ENCODE measurements at regions not wholly inside any gene's neighbourhood (a gene's known extent, or its start where the extent isn't known, plus 50 kb on each side); places are given as distances from the start of the nearest gene placed in this dataset.

DNA sequence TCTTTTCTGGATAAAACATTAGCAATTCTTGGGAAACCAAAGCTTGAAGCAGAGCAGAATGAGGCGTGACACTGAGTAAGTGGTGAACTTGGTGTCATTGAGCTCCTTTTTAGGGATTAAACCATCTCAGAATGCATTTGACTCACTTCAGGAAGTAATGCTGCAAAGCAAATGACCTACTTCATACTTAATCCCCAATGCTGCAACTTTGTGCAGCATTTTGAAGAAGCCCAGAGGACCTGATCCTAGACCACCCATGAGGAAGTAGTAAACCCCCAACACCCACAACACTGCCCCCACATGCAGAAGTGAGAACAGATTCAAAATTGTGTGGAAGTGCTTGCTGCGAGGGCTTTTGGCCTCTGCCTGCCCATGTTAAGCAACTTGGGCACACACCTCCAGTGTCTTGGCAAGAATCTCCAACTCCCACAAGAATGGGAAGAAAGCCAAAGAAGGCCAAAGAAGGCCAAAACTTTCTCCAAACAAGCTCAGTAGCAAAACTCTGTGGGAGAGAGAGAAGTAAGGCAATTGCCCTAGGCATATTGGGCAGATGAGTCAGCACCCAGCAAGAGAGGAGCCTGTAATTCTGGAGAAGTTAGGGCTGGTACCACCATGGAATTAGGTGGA, 69.2 kb upstream of the ETV6 start:
- TF ChIP-seq, protein P1, sequence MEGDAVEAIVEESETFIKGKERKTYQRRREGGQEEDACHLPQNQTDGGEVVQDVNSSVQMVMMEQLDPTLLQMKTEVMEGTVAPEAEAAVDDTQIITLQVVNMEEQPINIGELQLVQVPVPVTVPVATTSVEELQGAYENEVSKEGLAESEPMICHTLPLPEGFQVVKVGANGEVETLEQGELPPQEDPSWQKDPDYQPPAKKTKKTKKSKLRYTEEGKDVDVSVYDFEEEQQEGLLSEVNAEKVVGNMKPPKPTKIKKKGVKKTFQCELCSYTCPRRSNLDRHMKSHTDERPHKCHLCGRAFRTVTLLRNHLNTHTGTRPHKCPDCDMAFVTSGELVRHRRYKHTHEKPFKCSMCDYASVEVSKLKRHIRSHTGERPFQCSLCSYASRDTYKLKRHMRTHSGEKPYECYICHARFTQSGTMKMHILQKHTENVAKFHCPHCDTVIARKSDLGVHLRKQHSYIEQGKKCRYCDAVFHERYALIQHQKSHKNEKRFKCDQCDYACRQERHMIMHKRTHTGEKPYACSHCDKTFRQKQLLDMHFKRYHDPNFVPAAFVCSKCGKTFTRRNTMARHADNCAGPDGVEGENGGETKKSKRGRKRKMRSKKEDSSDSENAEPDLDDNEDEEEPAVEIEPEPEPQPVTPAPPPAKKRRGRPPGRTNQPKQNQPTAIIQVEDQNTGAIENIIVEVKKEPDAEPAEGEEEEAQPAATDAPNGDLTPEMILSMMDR (conservative IDR thresholded peaks at IDR 0.05 in 1 of 2, IDR thresholded peaks at IDR 0.05 in 1 of 2; ENCODE audit: low read depth in 1 of 2, low read length in 2 of 2), result no peak
- no peak for TF ChIP-seq EZH2 (IDR thresholded peaks at IDR 0.05; ENCODE audit: low read length, missing control alignments)
